Uterus (tissue), 2 donors: ENCODE measurements at regions not wholly inside any gene's neighbourhood (a gene's known extent, or its start where the extent isn't known, plus 50 kb on each side); places are given as distances from the start of the nearest gene placed in this dataset.

Source experiments
- CTCF ChIP-seq, 4 experiments: fragments of 200-600 bp in 2 of 4; fragments of 450-650 bp in 2 of 4; sonication (generic) in 2 of 4; IDR thresholded peaks; one replicate each; pipeline ENCODE4 v1.5.1; 2016 to 2019; ENCODE audit warnings: antibody characterized with exemption in 4 of 4, mild to moderate bottlenecking in 2 of 4, moderate library complexity in 1 of 4
- POLR2A ChIP-seq, 2 donors: fragments of 450-650 bp; IDR thresholded peaks; one replicate each; pipeline ENCODE4 v1.6.1; 2016; ENCODE audit warnings: antibody characterized with exemption in 2 of 2, mild to moderate bottlenecking in 1 of 2, moderate library complexity in 1 of 2

GRCh38 chr6:1108198-1108597, 203.7 kb upstream of the FOXQ1 start:
- TF ChIP-seq CTCF (IDR thresholded peaks at IDR 0.05) (no peak), POLR2A (IDR thresholded peaks at IDR 0.05) (no peak)
